Transverse colon (tissue), 3 donors: ENCODE measurements at regions not wholly inside any gene's neighbourhood (a gene's known extent, or its start where the extent isn't known, plus 50 kb on each side); places are given as distances from the start of the nearest gene placed in this dataset.

Experiments
- EP300 ChIP-seq: sonication (generic); formaldehyde crosslinking; IDR thresholded peaks from one replicate; pipeline ENCODE4 v1.6.1; 2017; ENCODE audit warnings: antibody characterized with exemption, low read depth
- POLR2A ChIP-seq: fragments of 450-650 bp; IDR thresholded peaks from one replicate; pipeline ENCODE4 v1.6.1; 2016; ENCODE audit warnings: antibody characterized with exemption, mild to moderate bottlenecking, moderate library complexity
- TF ChIP-seq, protein P1 (sequence below), 5 experiments: fragments of 200-600 bp in 3 of 5; fragments of 450-650 bp in 2 of 5; sonication (generic) in 3 of 5; IDR thresholded peaks; 1 replicate in 2 of 5; 2 replicates in 3 of 5; pipeline ENCODE4 v1.5.1; 2016 to 2017; ENCODE audit warnings: antibody characterized with exemption in 5 of 5, inconsistent platforms in 3 of 5, mild to moderate bottlenecking in 2 of 5, moderate library complexity in 1 of 5

DNA sequence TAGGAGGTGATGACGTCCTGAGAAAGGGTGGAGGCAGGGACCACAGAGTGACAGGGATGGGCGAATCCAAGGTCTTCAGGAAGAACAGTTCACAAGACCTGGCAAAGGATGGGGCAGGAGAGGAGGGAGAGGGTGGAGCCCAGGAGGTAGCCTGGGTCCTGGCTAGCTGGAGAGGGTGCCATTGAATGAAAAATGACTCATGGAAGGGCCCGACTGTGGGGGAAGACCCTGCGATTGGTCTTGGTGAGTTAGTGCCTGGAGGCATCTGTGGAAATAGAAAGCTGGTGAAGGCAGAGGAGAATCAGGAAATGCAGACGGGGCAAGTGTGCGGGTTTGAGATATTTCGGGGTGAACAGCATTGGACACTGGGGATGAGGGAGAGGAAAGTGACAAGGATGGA is 60.3 kb upstream of the SLC45A1 start:
- TF ChIP-seq, protein P1, sequence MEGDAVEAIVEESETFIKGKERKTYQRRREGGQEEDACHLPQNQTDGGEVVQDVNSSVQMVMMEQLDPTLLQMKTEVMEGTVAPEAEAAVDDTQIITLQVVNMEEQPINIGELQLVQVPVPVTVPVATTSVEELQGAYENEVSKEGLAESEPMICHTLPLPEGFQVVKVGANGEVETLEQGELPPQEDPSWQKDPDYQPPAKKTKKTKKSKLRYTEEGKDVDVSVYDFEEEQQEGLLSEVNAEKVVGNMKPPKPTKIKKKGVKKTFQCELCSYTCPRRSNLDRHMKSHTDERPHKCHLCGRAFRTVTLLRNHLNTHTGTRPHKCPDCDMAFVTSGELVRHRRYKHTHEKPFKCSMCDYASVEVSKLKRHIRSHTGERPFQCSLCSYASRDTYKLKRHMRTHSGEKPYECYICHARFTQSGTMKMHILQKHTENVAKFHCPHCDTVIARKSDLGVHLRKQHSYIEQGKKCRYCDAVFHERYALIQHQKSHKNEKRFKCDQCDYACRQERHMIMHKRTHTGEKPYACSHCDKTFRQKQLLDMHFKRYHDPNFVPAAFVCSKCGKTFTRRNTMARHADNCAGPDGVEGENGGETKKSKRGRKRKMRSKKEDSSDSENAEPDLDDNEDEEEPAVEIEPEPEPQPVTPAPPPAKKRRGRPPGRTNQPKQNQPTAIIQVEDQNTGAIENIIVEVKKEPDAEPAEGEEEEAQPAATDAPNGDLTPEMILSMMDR (IDR thresholded peaks at IDR 0.05), result no peak
- TF ChIP-seq POLR2A (no peak), EP300 (no peak)
